NCI-H774 (cell line): ENCODE measurements at regions not wholly inside any gene's neighbourhood (a gene's known extent, or its start where the extent isn't known, plus 50 kb on each side); places are given as distances from the start of the nearest gene placed in this dataset.

Experiments
- DNase-seq: peaks from one replicate; lab custom pipeline; 2025; lab: John Stamatoyannopoulos, UW

GRCh38 chr3:5069627-5070026 lies 52.5 kb upstream of the ARL8B start:
- DNase-seq, result no peak

- no peak for DNase-seq
Measured at GRCh38 chr3:5071061-5071460, 51.0 kb upstream of the ARL8B start.

- DNase-seq, result no peak
Measured at GRCh38 chr3:5072100-5072816, 49.8 kb upstream of the ARL8B start.
